ENCODE measurements at regions not wholly inside any gene's neighbourhood (a gene's known extent, or its start where the extent isn't known, plus 50 kb on each side); places are given as distances from the start of the nearest gene placed in this dataset.

DNA sequence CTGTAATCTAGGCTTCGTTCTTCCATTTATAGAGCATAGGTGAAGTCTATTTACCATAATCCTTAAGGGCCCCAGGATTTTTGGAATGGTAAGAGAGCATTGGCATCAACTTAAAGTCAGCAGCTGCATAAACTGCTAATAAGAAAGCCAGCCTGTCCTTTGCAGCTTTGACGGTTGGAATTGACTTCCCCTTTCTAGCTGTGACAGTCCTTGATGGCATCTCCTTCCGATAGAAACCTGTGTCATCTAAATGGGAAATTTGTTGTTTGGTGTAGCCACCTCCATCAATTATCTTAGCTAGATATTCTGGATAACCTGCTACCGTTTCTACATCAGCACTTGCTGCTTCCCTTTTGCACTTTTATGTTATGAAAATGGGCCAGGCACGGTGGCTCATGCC, 58.0 kb upstream of the GLYATL1B start:
- no peak for TF ChIP-seq ZNF600 (tag by site-specific recombination; IDR thresholded peaks at IDR 0.05)
- TF ChIP-seq, protein P1, sequence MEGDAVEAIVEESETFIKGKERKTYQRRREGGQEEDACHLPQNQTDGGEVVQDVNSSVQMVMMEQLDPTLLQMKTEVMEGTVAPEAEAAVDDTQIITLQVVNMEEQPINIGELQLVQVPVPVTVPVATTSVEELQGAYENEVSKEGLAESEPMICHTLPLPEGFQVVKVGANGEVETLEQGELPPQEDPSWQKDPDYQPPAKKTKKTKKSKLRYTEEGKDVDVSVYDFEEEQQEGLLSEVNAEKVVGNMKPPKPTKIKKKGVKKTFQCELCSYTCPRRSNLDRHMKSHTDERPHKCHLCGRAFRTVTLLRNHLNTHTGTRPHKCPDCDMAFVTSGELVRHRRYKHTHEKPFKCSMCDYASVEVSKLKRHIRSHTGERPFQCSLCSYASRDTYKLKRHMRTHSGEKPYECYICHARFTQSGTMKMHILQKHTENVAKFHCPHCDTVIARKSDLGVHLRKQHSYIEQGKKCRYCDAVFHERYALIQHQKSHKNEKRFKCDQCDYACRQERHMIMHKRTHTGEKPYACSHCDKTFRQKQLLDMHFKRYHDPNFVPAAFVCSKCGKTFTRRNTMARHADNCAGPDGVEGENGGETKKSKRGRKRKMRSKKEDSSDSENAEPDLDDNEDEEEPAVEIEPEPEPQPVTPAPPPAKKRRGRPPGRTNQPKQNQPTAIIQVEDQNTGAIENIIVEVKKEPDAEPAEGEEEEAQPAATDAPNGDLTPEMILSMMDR (tag by site-specific recombination; IDR thresholded peaks at IDR 0.05): no peak
- TF ChIP-seq ZNF114 (tag by site-specific recombination; IDR thresholded peaks at IDR 0.05): no peak
- TF ChIP-seq TCF7L2 (IDR thresholded peaks at IDR 0.05; ENCODE audit: borderline replicate concordance, low read depth, low read length): no peak
- TF ChIP-seq YY1 (tag by site-specific recombination; IDR thresholded peaks at IDR 0.05): no peak
- TF ChIP-seq ZNF24 (tag by site-specific recombination; IDR thresholded peaks at IDR 0.05): no peak
- TF ChIP-seq ZNF549 (tag by site-specific recombination; IDR thresholded peaks at IDR 0.05): no peak

Data from HEK293 (cell line).